Chondrocyte (in vitro differentiated cells): ENCODE measurements at regions not wholly inside any gene's neighbourhood (a gene's known extent, or its start where the extent isn't known, plus 50 kb on each side); places are given as distances from the start of the nearest gene placed in this dataset.
A peak's percentile ranks its signal among the peaks of the same experiment; 100 is the strongest.

Experiments used
- DNase-seq: peaks from one replicate; pipeline ENCODE4 v3.0.0; 2021; ENCODE audit warnings: mixed read lengths, low spot score
- H3K27ac Mint-ChIP-seq: one replicate; pipeline ENCODE4 v1.8.0; 2021; ENCODE audit warnings: mild to moderate bottlenecking, moderate library complexity, mixed read lengths; ENCODE audit not compliant: unreplicated experiment
- H3K27me3 Mint-ChIP-seq: 2 replicates; pipeline ENCODE4 v1.8.0; 2021; ENCODE audit warnings: low read depth, mixed read lengths
- H3K36me3 Mint-ChIP-seq: 2 replicates; pipeline ENCODE4 v1.8.0; 2021; ENCODE audit warnings: low read depth, mixed read lengths
- H3K4me1 Mint-ChIP-seq: 2 replicates; pipeline ENCODE4 v1.8.0; 2021; ENCODE audit warnings: low read depth, mild to moderate bottlenecking, mixed read lengths
- H3K4me3 Mint-ChIP-seq: one replicate; pipeline ENCODE4 v1.8.0; 2021; ENCODE audit warnings: mild to moderate bottlenecking, moderate library complexity, mixed read lengths; ENCODE audit not compliant: unreplicated experiment
- H3K9me3 Mint-ChIP-seq: 2 replicates; pipeline ENCODE4 v1.8.0; 2021; ENCODE audit warnings: low read depth, mixed read lengths
- TF ChIP-seq, protein P1 (sequence below): fragments of 200-600 bp; sonication (generic); IDR thresholded peaks from 2 replicates; pipeline ENCODE4 v1.5.0; 2021; ENCODE audit warnings: antibody characterized with exemption, mild to moderate bottlenecking, moderate library complexity

DNA sequence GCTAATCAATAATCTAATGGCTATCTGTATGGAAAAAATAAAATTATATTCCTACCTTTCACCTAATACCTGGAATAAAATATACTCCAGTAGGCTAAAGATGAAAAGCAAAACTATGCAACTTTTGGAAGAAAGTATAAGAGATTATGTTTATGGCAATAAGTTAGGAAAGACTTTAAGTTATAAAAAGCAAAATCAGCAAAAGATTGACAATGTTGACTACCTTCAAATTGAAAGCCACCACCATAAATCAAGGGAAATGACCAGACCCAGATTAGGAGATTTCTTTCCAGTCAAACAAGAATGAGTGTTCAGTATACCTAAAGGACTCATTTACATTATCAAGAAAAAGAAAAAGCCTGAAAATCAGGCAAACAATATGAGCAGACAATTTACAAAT, 159.1 kb upstream of the ZBED5 start:
- H3K36me3 Mint-ChIP-seq = no peaks in the 10 kb centered on the region

DNA sequence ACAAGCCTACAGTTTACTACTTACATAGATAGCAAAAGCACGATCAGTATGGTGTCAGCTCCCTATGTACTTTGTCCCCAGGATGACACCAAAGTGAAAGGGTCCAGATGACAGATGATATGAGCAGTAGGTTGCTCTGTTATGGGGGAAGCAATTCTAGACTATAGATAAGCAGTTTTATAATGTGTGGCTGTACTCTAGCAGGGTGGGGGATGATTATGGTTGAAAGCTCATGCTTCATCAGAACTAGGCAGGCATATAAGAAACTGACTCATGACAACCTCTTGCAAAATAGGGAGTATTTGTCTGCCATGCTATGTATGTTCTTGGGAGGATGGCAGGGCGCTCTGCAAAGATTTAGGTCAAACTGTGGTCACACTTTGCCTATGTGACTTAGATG, 158.2 kb upstream of the ZBED5 start:
- H3K4me1 Mint-ChIP-seq = peaks cover under 1% of the 10 kb centered on the region
- TF ChIP-seq, protein P1, sequence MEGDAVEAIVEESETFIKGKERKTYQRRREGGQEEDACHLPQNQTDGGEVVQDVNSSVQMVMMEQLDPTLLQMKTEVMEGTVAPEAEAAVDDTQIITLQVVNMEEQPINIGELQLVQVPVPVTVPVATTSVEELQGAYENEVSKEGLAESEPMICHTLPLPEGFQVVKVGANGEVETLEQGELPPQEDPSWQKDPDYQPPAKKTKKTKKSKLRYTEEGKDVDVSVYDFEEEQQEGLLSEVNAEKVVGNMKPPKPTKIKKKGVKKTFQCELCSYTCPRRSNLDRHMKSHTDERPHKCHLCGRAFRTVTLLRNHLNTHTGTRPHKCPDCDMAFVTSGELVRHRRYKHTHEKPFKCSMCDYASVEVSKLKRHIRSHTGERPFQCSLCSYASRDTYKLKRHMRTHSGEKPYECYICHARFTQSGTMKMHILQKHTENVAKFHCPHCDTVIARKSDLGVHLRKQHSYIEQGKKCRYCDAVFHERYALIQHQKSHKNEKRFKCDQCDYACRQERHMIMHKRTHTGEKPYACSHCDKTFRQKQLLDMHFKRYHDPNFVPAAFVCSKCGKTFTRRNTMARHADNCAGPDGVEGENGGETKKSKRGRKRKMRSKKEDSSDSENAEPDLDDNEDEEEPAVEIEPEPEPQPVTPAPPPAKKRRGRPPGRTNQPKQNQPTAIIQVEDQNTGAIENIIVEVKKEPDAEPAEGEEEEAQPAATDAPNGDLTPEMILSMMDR = no peak
- H3K4me3 Mint-ChIP-seq = no peak overlapping the region
- DNase-seq = no peak
- no peaks in the 10 kb centered on the region for H3K9me3 Mint-ChIP-seq
- H3K27ac Mint-ChIP-seq = no peak overlapping the region
- no peaks in the 10 kb centered on the region for H3K36me3 Mint-ChIP-seq
- peaks cover 8% of the 10 kb centered on the region for H3K27me3 Mint-ChIP-seq

More for the DNA sequence above, 159.1 kb upstream of the ZBED5 start:
- Mint-ChIP-seq H3K4me1 (no peaks in the 10 kb centered on the region), H3K9me3 (no peaks in the 10 kb centered on the region), H3K27ac (no peak overlapping the region), H3K4me3 (no peak overlapping the region), H3K27me3 (peaks cover 2% of the 10 kb centered on the region)
- TF ChIP-seq, protein P1 = no peak
- no peak for DNase-seq

DNA sequence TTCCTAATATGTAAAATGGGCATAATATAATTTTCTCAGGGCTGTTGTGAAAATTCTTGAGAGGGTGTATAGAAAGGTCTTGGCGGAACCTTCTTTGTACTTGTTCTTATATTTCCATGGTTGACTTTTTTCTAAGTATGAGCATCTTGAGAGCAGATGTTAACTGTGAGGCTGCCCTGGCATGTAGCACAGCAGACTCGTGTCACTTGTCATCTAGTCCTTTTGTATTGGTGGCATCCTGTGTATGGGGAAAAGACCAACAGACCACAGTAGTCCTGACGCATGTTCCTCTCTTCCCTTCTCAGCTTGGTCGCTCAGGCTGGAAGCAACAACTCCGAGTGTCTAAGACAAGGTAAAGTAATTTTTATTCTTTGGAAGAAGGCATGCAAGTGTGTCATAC, 153.8 kb upstream of the ZBED5 start:
- Mint-ChIP-seq H3K27me3 (peaks cover 24% of the 10 kb centered on the region), H3K4me1 (peaks cover 7% of the 10 kb centered on the region), H3K4me3 (no peak overlapping the region), H3K9me3 (no peaks in the 10 kb centered on the region), H3K36me3 (no peaks in the 10 kb centered on the region), H3K27ac (no peak overlapping the region)
- TF ChIP-seq, protein P1 = no peak
- DNase-seq = no peak

- H3K27ac Mint-ChIP-seq = no peak overlapping the region
- peaks cover 24% of the 10 kb centered on the region for H3K27me3 Mint-ChIP-seq
- peaks cover 9% of the 10 kb centered on the region for H3K9me3 Mint-ChIP-seq
- peak overlapping the region; percentile 37 for H3K4me3 Mint-ChIP-seq
- peaks cover 7% of the 10 kb centered on the region for H3K4me1 Mint-ChIP-seq
- peaks cover 7% of the 10 kb centered on the region for H3K36me3 Mint-ChIP-seq
- no peak for DNase-seq
- TF ChIP-seq, protein P1 = peak; percentile 75
These were observed 152.8 kb upstream of the ZBED5 start for GRCh38 chr11:11010624-11011127.

- Mint-ChIP-seq H3K27ac (no peak overlapping the region), H3K36me3 (peaks cover 11% of the 10 kb centered on the region), H3K27me3 (peaks cover 26% of the 10 kb centered on the region), H3K9me3 (peaks cover 11% of the 10 kb centered on the region), H3K4me3 (no peak overlapping the region), H3K4me1 (peaks cover 7% of the 10 kb centered on the region)
- TF ChIP-seq, protein P1 = no peak
- DNase-seq = no peak
These were observed 151.3 kb upstream of the ZBED5 start for GRCh38 chr11:11009179-11009578.
